Nephron (organoid): ENCODE measurements at regions not wholly inside any gene's neighbourhood (a gene's known extent, or its start where the extent isn't known, plus 50 kb on each side); places are given as distances from the start of the nearest gene placed in this dataset.

Experiments used
- H3K27ac Mint-ChIP-seq, 3 experiments: 2 replicates each; pipeline ENCODE4 v1.8.0; 2020; ENCODE audit warnings: mixed read lengths in 3 of 3, mild to moderate bottlenecking in 2 of 3, moderate library complexity in 1 of 3
- H3K27me3 Mint-ChIP-seq: 2 replicates; pipeline ENCODE4 v1.8.0; 2021; ENCODE audit warnings: low read depth, mild to moderate bottlenecking, moderate library complexity, mixed read lengths
- H3K36me3 Mint-ChIP-seq: 2 replicates; pipeline ENCODE4 v1.8.0; 2020; ENCODE audit warnings: low read depth, mixed read lengths
- H3K4me1 Mint-ChIP-seq: 2 replicates; pipeline ENCODE4 v1.8.0; 2020; ENCODE audit warnings: mixed read lengths
- H3K4me3 Mint-ChIP-seq, 3 experiments: 2 replicates each; pipeline ENCODE4 v1.8.0; 2020; ENCODE audit warnings: mild to moderate bottlenecking in 3 of 3, mixed read lengths in 3 of 3, moderate library complexity in 2 of 3
- H3K9me3 Mint-ChIP-seq: 2 replicates; pipeline ENCODE4 v1.8.0; 2020; ENCODE audit warnings: mixed read lengths
- TF ChIP-seq, protein P1 (sequence below), 3 experiments: fragments of 200-600 bp; sonication (generic); IDR thresholded peaks; one replicate each; pipeline ENCODE4 v1.5.0; 2021; ENCODE audit warnings: antibody characterized with exemption in 3 of 3; ENCODE audit not compliant: unreplicated experiment in 3 of 3

DNA sequence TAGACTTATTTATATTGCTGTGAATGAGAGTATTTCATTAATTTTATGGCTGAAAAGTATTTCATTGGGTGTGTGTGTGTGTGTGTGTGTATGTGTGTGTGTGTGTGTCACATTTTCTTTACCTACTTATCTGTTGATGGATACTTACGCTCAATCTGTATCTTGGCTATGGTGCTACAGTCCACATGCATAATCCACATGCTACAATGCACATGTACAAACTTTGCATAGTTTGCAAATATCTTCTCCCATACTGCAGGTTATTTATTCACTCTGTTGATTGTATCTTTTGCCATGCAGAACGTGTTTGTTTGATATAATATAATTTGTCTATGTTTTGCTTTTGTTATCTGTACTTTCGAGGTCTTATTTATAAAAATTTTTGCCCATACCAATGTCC is 167.8 kb downstream of the RAB28 start:
- no peaks in the 10 kb centered on the region for H3K27me3 Mint-ChIP-seq
- H3K4me3 Mint-ChIP-seq = no peak overlapping the region
- H3K36me3 Mint-ChIP-seq = no peaks in the 10 kb centered on the region
- no peaks in the 10 kb centered on the region for H3K4me1 Mint-ChIP-seq
- no peak overlapping the region for H3K27ac Mint-ChIP-seq
- TF ChIP-seq, protein P1, sequence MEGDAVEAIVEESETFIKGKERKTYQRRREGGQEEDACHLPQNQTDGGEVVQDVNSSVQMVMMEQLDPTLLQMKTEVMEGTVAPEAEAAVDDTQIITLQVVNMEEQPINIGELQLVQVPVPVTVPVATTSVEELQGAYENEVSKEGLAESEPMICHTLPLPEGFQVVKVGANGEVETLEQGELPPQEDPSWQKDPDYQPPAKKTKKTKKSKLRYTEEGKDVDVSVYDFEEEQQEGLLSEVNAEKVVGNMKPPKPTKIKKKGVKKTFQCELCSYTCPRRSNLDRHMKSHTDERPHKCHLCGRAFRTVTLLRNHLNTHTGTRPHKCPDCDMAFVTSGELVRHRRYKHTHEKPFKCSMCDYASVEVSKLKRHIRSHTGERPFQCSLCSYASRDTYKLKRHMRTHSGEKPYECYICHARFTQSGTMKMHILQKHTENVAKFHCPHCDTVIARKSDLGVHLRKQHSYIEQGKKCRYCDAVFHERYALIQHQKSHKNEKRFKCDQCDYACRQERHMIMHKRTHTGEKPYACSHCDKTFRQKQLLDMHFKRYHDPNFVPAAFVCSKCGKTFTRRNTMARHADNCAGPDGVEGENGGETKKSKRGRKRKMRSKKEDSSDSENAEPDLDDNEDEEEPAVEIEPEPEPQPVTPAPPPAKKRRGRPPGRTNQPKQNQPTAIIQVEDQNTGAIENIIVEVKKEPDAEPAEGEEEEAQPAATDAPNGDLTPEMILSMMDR (IDR thresholded peaks at IDR 0.05; ENCODE audit: unreplicated experiment in 3 of 3) = no peak
- no peaks in the 10 kb centered on the region for H3K9me3 Mint-ChIP-seq

DNA sequence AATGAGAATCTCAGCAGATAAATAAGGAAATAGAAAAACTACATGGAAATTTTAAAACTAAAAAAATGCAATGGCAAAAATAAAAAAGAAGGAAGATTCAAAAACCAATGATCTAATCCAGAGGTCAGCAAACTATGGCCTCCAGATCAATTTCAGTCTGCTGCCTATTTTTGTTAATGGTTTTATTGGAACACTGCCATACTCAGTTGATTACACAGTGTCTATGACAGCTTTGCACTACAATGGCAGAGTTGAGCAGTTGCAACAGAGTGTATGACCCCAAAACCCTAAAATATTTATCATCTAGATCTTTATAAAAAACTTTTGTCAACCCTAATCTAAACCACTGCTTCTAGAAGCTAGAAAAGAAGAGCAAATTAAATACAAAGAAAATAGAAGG is 170.3 kb downstream of the RAB28 start:
- no peak overlapping the region for H3K4me3 Mint-ChIP-seq
- H3K36me3 Mint-ChIP-seq = no peaks in the 10 kb centered on the region
- TF ChIP-seq, protein P1 (IDR thresholded peaks at IDR 0.05; ENCODE audit: unreplicated experiment in 3 of 3) = no peak
- H3K4me1 Mint-ChIP-seq = no peaks in the 10 kb centered on the region
- no peaks in the 10 kb centered on the region for H3K27me3 Mint-ChIP-seq
- no peaks in the 10 kb centered on the region for H3K9me3 Mint-ChIP-seq
- no peak overlapping the region for H3K27ac Mint-ChIP-seq

DNA sequence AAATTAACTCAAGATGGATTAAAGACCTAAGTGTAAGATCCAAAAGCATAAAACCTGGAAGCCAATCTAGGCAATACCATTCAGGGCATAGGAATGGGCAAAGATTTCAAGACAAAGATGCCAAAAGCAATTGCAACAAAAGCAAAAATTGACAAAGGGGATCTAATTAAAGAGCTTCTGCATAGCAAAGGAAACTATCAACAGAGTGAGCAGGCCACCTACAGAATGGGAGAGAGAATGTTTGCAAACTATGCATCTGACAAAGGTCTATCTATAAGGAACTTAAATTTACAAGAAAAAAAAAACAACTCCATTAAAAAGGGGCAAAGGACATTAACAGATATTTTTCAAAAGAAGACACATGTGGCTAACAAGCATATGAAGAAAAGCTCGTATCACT is 171.9 kb downstream of the RAB28 start:
- no peak overlapping the region for H3K4me3 Mint-ChIP-seq
- TF ChIP-seq, protein P1 (IDR thresholded peaks at IDR 0.05; ENCODE audit: unreplicated experiment in 3 of 3) = no peak

DNA sequence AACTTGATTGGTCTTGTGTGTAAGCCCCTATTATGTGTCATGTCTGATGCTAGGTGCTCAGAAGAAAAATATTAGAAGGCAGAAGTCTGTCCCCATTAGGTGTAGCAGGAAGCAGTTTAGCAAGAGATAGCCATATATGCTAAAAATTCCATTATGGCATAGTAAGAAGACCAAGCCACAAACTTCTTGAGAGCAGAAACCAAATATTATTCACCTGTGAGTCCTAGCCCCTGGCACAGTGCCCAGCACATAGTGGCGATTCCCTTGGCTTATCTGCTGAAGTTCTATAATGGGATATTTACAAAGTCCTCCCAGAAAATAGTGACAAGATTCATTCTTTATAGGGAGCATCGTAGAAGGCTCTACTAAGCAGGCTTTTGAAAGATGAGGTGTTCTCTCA is 174.4 kb downstream of the RAB28 start:
- TF ChIP-seq, protein P1 (IDR thresholded peaks at IDR 0.05; ENCODE audit: unreplicated experiment in 3 of 3) = no peak
- Mint-ChIP-seq H3K4me1 (peaks cover 6% of the 10 kb centered on the region), H3K36me3 (no peaks in the 10 kb centered on the region), H3K4me3 (no peak overlapping the region), H3K27ac (no peak overlapping the region), H3K9me3 (no peaks in the 10 kb centered on the region), H3K27me3 (peaks cover 4% of the 10 kb centered on the region)

More for the DNA sequence above, 171.9 kb downstream of the RAB28 start:
- no peaks in the 10 kb centered on the region for H3K9me3 Mint-ChIP-seq
- H3K36me3 Mint-ChIP-seq = no peaks in the 10 kb centered on the region
- no peaks in the 10 kb centered on the region for H3K27me3 Mint-ChIP-seq
- no peaks in the 10 kb centered on the region for H3K4me1 Mint-ChIP-seq
- no peak overlapping the region for H3K27ac Mint-ChIP-seq

DNA sequence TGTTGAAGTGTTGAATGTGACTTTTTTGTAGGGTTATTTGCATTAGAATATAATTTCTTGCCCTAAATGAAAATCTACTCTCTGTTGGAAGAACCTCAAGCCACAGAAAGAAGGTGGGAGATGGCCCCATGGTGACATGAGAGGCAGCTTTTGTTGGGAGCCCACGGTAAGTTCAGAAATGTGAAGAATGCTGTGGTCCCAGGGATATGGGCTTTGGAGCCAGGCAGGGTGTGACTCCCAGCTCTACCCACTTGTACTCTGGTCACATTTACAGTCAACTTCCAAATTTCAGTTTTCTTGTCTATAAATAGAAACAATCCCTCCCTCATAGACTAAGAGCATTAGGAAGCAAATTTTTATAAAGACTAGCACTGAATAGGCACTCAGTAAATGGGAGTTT is 177.8 kb downstream of the RAB28 start:
- Mint-ChIP-seq H3K27me3 (peaks cover 4% of the 10 kb centered on the region), H3K36me3 (no peaks in the 10 kb centered on the region), H3K4me1 (peaks cover 6% of the 10 kb centered on the region), H3K4me3 (no peak overlapping the region), H3K9me3 (no peaks in the 10 kb centered on the region), H3K27ac (no peak overlapping the region)
- TF ChIP-seq, protein P1 (IDR thresholded peaks at IDR 0.05; ENCODE audit: unreplicated experiment in 3 of 3) = no peak

DNA sequence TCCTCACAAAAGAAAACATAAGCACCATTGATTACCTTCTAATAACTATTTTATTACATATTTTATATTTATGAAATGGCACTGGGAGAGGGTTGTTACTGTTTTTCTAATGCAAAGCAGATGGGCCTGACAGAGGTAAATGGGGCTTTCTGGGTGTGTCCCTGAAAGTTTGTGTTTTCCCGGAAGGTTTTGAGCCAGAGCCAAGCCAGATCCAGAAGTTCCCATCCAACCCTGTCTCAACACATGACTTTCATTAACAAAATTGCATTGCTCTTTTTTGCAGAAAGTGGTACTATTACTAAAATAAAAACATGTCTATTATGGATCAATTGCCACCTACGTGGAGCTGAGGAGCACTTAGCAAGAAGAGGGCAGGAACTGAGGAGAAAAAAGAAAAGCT is 181.3 kb downstream of the RAB28 start:
- Mint-ChIP-seq H3K36me3 (peaks cover 19% of the 10 kb centered on the region), H3K27ac (no peak overlapping the region), H3K4me1 (peaks cover 6% of the 10 kb centered on the region), H3K4me3 (no peak overlapping the region), H3K27me3 (peaks cover 4% of the 10 kb centered on the region), H3K9me3 (peaks cover 20% of the 10 kb centered on the region)
- TF ChIP-seq, protein P1 (IDR thresholded peaks at IDR 0.05; ENCODE audit: unreplicated experiment in 3 of 3) = no peak
